ENCODE measurements at regions not wholly inside any gene's neighbourhood (a gene's known extent, or its start where the extent isn't known, plus 50 kb on each side); places are given as distances from the start of the nearest gene placed in this dataset.

DNA sequence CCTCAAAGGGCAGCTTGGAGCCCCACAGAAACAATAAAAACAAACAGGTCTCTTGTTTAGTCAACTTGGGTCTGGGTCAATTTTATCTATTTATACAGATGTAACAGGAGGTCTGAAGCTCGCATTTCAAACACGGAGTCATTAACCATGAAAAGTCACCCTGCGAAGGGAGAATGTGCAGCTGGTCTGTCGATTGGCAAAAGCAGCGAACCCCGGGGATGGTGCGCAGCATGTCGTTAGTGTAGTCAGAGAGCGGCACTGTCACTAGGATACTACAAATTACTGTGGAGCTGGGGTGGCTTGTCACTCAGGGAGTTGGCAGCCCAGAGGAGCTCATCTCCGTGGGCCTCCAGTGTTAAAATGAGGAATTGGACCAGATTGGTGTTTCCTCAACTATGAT lies 190.4 kb upstream of the ARG1 start:
- DNase-seq (ENCODE audit: insufficient read length, low spot score) (no peak), FAIRE-seq (no peak)

DNA sequence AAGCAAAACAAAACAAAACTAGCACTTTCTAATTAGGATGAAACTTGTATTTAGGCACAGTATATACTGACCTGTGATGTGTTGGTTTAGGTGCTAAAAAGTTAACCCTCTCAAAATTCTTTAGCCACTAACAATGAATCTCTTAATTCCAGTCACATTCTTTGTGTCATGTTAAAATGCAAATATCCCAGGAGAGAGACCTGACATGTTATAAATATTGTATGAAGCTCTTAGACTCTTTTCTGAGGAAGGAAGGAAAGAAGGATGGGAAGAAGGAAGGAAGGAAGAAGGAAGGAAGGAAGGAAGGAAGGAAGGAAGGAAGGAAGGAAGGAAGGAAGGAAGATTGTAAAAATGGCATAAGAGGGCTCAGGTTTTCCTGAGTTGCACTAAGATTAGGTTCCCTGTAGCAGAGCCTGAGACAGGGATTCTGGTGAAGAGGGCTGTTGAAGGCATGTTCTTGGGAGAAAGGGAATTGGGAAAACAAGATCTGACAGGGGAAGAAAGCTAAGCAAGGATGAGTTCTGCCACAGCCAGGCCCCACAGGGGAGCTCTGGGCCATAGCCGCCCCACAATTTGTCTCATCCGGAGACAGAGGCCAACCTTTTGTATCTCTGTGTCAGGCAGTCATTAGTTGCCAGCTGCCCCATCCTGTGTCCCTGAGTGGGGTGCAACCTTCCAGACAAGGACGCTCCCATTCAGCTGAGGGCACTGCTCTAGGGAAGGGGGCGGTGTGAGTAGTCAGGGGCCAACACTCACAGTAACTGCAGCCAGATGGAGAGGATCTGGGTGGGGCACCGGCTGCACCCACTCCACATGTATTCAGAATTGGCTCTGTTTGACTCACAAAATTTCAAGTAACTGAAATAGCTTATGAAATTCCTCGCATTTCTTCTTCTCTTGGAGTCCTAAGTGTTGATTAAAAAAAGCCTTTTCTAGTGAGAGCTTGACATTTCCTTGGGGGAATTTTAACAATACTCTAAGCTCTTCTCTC lies 189.3 kb upstream of the ARG1 start:
- DNase-seq (ENCODE audit: insufficient read length, low spot score) (no peak), FAIRE-seq (no peak)

DNA sequence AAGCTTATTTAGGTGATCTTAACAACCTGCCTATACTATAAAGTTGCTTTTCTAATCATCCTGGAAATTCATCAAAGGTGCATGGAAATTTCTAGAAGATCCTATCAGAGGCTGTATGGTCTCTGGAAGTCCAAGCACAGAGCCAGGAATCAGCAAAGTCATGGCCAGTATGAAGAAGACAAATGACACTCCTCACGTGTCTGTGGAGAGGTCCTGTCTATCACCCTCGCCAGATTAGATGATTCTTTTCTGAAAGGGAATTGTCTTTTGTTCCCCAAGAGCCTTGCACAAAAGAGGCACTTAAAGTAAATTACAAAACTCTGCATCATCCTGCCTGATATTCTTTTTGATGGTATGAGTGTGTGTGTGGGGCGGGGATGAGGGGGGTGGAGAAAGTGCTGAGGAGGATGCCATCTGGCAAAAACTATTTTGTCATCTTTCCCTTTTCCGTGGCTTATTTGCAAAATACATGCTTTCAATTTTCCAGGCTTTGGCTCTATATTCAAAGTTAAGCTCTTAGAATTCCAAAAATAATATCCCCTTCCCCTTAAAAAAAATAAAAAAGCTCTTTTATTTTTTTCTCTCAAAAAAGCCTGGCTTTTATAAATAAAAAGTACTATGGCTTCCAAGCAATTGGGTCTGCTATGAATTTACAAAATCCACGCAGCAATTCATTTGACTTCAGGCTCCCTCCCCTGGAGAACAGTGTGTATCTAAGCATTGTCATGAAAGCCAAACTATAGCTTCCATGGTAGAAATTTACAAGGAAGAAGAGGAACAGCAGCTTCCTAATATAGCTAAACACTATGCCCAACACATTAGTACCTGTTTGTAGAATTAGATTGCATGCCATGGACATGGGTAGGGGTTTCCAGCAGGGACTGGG lies 185.2 kb upstream of the ARG1 start:
- no peak for FAIRE-seq

DNA sequence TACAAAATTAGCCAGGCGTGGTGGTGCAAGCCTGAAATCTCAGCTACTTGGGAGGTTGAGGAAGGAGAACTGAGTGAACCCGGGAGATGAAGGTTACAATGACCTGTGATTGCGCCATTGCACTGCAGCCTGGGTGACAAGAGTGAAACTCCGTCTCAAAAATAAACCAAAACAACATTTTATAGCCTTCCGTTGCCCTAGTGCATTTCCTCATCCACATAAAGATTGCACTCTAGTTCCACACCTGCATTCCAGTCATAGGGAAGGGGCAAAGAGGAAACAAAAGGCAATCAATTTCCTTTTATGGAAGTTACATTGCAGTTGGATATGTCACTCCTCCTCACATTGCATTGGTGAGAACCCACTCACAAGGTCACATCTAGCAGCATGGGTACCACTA lies 182.7 kb upstream of the ARG1 start:
- DNase-seq (ENCODE audit: insufficient read length, low spot score) = no peak
- FAIRE-seq = peak; percentile 28

More for the DNA sequence above, 185.2 kb upstream of the ARG1 start:
- no peak for DNase-seq (ENCODE audit: insufficient read length, low spot score)

DNA sequence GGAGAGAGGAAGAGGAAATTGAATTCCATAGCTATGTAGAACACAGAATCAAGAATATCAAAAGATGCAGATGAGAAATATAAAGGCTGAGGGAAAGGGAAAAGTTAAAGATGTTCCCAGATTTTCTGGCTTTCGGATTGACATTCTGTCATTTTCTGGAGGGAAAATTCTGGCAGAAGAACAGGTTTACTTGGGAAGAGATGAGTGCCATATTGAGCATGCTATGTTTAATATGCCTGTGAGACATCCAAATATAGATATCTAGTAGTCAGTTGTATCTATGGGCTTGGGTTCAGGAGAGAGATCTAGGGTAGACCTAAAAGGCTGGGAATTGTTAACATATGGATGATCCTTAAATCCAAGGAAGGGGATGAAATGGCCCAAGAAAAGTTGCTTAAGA lies 181.9 kb upstream of the ARG1 start:
- no peak for DNase-seq (ENCODE audit: insufficient read length, low spot score)
- no peak for FAIRE-seq

DNA sequence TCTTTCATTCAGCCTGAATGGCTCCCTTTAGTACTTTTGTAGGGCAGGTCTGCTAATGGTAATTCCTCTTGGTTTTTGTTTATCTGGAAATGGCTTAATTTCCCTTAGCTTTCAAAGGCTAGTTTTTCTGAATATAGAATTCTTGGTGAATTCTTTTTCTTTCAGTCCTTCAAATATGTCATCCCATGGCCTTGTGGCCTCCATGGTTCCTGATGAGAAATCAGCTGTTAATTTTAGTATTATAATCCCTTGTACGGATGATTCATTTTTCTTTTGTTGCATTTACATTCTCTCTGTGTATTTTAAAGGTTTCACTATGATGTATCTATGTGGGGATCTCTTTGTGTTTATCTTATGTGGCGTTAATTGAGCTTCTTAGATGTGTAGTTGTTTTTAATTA lies 179.6 kb upstream of the ARG1 start:
- no peak for FAIRE-seq
- DNase-seq (ENCODE audit: insufficient read length, low spot score) = no peak

DNA sequence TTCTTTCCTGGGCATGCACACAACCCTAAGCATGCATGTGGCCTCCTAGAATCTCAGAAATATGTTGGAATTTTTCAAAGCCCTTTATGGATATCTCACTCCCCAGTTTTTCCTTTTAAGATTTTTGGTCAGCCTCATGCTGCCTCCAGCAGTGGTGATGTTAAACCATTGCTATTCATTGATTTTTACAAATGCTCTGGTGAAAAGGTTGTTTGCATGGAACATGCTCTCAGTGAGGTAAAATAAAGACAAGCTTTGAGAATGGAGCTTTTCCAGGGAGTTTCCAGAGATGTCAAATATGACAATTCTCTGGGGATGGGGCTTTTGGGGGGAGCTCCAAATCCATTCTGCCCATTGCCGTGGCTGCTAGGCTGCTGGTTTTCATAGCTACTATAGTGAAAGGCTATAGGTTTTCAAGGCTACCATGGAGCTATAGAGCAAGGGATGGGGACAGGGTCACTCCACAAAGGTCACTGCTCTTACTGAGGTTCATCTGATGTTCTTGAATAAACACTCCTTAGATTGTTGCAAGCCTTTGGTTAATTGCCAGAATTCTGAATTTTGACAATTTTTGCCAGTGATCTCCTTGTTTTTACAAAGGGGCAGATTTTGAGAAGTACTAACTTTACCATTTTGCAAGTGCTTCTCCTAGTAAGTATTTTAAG lies 178.1 kb upstream of the ARG1 start:
- FAIRE-seq (no peak), DNase-seq (ENCODE audit: insufficient read length, low spot score) (no peak)

DNA sequence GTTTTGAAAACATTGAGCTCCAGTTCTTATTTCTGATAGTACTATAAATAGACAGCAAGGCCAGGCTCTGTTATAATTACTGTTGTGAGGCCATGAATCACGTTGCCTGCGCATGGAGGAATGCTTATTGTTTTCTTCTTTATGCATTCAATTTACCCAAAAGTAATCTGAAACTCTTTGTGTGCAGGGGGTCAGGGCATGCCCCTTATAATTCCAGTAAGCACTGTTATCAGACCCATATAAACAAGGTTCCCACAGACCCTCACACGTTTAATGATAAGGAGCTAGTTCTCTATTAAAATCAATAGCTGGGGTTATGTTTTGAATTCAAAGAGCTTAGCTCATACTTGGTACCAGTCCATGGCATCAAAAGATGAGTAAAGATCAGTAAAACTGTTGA lies 174.8 kb upstream of the ARG1 start:
- no peak for FAIRE-seq
- no peak for DNase-seq (ENCODE audit: insufficient read length, low spot score)

DNA sequence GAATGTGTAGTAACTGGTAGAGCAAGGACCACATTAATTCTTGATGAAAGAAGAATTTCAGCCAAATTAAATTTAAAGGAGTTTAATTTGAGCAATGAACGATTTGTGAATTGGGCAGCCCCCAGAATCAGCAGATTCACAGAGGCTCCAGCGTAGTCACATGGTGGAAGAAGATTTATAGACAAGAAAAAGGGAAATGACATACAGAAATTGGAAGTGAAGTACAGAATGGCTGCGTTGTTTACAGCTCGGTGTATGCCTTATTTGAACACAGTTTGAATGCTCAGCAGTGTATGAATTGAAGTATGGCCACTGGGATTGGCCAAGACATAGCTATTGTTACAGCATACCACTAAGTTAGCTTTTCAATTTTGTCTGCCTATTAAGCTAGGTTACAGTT lies 173.6 kb upstream of the ARG1 start:
- DNase-seq (ENCODE audit: insufficient read length, low spot score) = no peak
- no peak for FAIRE-seq

DNA sequence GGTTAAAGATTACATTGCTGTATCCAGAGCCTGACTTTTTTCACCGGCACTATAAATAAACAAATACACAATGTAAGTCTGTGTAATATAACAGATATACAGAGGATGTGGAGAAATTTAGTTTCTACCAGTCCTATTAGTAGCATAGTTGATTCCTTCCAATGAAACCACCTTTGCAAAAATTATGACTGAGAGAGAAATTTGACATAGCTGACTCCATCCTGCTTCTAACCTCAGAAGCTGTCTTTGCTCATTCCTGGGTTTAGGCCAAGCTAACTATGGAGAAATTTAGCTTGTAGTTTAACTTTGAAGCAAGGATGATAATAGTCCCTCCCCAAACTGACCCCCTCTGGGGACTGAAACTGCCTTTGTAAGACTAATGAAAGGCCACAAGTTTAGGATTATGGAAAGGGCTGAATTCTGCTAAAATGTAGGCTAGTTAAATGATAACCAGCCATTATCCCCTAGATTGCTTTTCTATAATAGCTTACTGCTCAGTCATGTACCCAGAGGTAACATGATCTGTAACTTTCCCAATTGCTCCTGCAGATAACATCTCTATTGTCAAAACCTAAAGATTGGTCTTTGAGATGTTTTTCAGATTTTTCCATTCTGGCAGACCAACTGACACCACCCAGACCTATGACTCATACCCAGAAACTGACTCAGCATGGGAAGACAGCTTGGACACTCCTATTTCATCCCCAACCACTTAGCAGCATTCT lies 172.8 kb upstream of the ARG1 start:
- FAIRE-seq (peak; percentile 80), DNase-seq (ENCODE audit: insufficient read length, low spot score) (peak; percentile 35)

DNA sequence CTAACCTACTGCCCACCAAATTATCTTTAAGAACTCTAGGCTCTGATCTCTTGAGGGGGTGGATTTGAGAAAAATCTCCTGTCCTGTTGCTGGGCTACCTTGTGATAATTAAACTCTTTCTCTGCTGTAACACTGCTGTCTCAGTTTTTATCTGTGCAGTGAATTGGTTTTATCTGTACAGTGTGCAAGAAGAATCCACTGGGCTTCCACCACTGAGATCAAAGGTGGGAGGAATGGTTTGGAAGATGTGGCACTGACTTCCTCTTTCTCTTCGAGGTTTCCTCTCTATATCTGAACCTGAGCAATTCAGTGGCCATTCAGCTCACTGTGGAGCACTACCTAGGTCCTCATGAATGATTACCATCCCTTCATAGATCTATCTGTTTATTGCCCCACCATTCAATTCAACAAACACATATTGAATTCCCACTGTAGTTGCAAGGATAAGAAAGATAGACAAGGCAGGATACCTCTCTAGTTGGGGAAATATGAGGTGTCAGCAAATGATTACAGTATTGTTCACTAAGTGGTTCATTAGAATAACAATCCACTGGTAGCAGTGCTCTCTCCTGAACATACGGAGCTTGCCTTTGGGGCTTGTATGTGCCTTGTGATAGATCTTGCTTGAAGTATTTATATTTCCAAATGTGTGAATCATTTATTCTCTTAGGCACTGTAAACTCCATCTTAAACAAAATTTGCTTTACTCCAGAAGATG lies 172.1 kb upstream of the ARG1 start:
- DNase-seq (ENCODE audit: insufficient read length, low spot score) (no peak), FAIRE-seq (no peak)

DNA sequence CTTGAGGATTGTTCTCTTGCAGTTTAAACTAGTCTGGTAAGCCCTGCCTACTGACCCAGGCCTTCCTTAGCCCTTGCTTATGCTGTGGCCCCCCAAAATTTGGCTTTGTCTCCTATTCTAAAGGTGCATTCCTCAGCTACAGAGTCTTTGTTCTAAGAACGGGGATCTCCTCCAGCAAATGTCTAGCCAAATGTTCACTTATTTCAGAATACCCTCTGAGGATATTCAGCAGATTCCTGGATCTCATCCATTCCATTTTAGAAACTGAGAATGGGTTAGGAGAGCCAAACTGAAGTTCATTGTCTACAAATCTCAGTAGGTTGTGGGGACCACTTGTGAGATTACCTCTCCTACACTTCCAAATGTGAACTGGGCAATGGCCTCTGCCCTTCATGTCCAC lies 164.2 kb upstream of the ARG1 start:
- DNase-seq (ENCODE audit: insufficient read length, low spot score) (no peak), FAIRE-seq (no peak)

DNA sequence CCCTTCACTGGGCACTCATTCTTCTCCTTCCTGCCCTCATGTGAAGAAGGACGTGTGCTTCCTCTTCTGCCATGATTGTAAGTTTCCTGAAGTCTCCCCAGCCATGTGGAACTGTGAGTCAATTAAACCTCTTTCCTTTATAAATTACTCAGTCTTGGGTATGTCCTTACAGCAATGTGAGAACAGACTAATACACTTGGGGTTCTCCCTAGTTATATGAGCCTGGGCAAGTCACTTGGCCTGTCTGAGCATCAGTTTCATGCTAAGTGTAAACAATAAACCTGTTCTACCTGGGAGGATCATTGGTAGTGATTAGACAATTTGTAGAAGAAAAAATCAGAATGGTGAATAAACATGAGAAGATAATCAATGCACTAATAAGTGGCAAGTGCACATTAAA lies 162.2 kb upstream of the ARG1 start:
- no peak for FAIRE-seq
- DNase-seq (ENCODE audit: insufficient read length, low spot score) = no peak

DNA sequence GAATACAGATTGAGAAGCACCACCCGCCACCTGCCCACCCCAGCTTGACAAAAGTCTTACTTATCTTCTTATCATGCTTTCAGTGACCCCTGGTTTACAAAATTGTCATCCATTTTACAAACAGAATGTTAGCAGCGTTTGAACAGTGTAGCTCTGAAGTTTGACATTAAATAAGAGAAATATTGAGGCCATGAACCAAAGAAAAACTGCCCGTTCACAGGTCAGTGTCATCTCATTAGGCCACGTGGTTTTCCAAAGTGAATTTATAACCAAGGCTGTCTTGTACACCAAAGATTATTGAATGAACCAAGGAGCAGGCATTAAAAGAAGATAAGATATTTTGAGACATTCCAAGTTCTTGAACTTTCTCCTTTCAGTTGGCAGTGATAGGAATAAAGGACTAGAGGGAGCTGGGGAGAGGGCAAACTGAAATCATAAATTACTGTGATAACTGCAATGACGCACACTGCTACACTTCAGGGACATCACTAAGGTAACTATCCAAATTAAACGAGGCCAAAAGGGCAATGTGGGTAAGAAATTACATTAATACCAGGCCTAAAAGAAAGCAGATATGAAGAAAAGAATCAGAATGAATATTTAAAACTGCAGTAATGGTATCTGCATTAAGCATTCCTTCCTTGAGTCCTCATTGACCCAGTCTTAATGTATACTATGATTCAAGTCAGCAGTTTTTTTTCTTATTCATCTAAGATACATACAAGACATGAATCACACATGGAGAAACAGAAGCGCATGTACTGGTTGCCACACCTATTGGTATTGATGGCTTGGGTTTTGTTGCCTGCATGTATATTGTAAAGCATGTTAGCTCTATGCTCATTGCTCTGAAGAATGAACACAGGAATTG lies 159.8 kb upstream of the ARG1 start:
- FAIRE-seq = no peak

DNA sequence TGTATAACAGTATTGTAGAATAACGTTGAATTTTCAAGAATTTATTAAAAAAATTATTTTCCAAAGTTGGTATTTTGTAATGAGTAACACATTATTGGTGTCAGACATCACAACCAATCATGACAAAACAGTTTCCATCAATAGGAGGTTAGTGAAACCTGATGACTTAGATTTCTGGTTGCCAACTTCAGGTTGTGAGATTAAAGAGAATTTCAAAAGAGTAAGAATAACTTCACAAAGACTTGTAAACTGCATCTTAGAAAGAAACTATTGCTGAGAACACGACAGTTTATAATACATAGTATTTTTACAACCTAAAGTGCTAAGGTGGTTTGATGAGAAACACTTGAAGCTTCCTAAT lies 159.2 kb upstream of the ARG1 start:
- no peak for DNase-seq (ENCODE audit: insufficient read length, low spot score)
- no peak for FAIRE-seq

More for the DNA sequence above, 159.8 kb upstream of the ARG1 start:
- no peak for DNase-seq (ENCODE audit: insufficient read length, low spot score)

DNA sequence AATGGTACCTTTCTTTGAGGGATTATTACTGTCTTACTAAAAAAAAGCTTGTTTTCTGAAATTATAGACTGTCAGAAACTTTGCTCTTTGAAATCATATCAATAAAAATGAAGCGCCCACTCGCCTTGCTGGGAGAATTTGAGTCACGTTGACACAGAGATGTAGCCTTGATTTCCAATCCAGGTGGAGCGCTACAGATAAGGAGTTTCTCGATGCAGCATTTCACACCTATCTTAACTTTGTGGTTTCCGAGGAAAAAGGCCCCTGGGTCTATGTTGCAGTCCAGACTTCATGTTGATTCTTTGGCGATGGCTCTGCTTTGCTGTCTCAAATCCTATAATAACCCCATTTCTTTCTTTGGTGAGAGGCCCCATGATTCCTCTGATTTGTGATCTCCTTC lies 158.1 kb upstream of the ARG1 start:
- FAIRE-seq (no peak), DNase-seq (ENCODE audit: insufficient read length, low spot score) (no peak)

DNA sequence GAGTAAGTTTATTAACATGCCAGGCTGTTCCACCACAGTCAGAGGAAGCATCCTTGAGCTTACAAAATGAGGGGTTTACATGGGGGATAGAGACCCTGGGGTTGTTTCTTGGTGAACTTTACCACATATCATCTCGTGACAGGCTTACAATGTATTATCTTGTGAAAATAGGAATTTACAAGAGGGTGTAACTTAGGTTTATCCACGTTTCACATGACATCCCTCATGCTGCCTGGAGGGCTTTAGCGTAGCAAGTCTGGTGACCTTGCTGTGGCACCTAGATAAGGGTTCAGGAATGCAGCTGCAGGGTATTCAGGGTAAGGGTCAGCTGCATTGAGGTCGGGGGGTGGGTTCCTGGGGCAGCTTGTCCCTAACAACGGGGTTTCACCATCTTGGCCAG lies 154.6 kb upstream of the ARG1 start:
- DNase-seq (ENCODE audit: insufficient read length, low spot score) (no peak), FAIRE-seq (no peak)

DNA sequence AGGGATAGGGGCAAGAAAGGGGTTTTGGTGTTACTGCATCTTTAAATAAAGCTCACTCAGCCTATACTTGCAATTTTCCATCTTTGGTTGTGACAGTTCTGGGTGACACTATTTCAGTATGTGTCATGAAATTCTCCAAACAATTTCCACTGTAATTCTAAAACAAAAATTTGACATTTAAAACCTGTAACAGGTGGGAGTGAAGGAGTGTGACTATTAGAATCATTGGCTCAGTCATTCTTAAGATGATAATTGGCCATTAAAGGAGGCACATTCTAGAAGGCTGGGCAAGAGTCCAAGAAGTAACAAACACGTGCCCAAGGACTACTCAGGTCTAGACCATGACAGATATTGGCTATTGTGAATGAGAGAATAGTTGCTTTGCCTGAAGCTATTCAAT lies 153.3 kb upstream of the ARG1 start:
- DNase-seq (ENCODE audit: insufficient read length, low spot score) = no peak
- FAIRE-seq = no peak

DNA sequence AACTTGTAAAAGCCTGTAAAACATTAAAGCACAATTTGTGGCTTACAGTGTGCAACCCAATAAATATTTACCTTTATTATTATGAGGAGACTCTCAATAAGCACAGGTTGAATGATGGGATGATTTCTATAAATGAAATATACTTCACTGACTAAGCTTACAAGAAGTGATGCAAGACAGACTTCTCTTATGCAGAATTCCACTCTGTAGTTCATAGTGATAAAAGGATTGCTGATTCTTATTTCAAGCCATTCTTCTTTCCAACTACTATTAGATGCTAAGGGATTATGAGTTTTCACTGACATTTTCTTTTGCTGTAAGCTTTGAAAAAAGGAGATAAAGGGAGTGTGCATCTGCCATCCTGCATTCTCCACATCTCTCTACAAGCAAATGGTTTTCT lies 149.0 kb upstream of the ARG1 start:
- FAIRE-seq = no peak

More for the DNA sequence above, 149.0 kb upstream of the ARG1 start:
- no peak for DNase-seq (ENCODE audit: insufficient read length, low spot score)
